ENCODE measurements at regions not wholly inside any gene's neighbourhood (a gene's known extent, or its start where the extent isn't known, plus 50 kb on each side); places are given as distances from the start of the nearest gene placed in this dataset.

DNA sequence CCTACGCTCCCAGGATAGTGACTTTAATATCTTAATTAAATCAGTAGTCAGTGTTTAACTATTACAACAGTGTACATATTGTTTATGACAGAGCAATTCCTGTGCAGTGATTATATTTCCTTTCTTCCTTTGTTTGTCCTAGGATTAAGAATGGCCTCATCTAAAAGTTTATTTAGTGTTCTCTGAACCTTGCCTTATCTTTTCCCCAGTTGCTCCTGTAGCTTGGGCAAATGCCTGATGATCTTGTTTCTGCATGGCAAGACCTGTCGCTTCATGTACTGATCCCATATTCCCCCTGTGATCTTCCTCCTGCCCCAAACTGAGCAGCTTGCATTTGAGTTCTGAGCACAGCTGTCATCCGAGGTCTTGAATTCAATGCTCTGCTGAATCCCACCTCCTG, 69.1 kb upstream of the STUM start:
- TF ChIP-seq, protein P1, sequence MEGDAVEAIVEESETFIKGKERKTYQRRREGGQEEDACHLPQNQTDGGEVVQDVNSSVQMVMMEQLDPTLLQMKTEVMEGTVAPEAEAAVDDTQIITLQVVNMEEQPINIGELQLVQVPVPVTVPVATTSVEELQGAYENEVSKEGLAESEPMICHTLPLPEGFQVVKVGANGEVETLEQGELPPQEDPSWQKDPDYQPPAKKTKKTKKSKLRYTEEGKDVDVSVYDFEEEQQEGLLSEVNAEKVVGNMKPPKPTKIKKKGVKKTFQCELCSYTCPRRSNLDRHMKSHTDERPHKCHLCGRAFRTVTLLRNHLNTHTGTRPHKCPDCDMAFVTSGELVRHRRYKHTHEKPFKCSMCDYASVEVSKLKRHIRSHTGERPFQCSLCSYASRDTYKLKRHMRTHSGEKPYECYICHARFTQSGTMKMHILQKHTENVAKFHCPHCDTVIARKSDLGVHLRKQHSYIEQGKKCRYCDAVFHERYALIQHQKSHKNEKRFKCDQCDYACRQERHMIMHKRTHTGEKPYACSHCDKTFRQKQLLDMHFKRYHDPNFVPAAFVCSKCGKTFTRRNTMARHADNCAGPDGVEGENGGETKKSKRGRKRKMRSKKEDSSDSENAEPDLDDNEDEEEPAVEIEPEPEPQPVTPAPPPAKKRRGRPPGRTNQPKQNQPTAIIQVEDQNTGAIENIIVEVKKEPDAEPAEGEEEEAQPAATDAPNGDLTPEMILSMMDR (IDR thresholded peaks at IDR 0.05), result no peak
- TF ChIP-seq POLR2A (IDR thresholded peaks at IDR 0.05), result no peak
